Lower leg skin (tissue), 4 donors: ENCODE measurements at regions not wholly inside any gene's neighbourhood (a gene's known extent, or its start where the extent isn't known, plus 50 kb on each side); places are given as distances from the start of the nearest gene placed in this dataset.
"Not testable (repeated sequence)": the region's sequence is repeated elsewhere in the genome, so short reads cannot be mapped to it uniquely, and the experiment has no call there.

Experiments
- DNase-seq, 2 donors: peaks; one replicate each; pipeline ENCODE4 v3.0.0-alpha.2; 2019; ENCODE audit warnings: low spot score in 2 of 2
- H3K4me3 ChIP-seq: fragments of 200-600 bp; sonication (generic); 2 replicates; pipeline ENCODE4 v1.5.1; 2017; ENCODE audit warnings: mild to moderate bottlenecking, low read depth; ENCODE audit not compliant: poor library complexity, severe bottlenecking
- POLR2A ChIP-seq, 2 donors: fragments of 450-650 bp; IDR thresholded peaks; one replicate each; pipeline ENCODE4 v1.6.1; 2016 to 2017; ENCODE audit warnings: antibody characterized with exemption in 2 of 2, mild to moderate bottlenecking in 1 of 2, moderate library complexity in 1 of 2
- WGBS, 2 donors: methylation state at CpG; one replicate each; pipeline ENCODE4 v1.1.5; 2018; 5-methylcytosine and 5-hydroxymethylcytosine counted together
- intact Hi-C: fragments of 100-400 bp; cut with DNase I; formaldehyde crosslinking; loops from one replicate; pipeline ENCODE4 v1.15.0; 2023; ENCODE audit warnings: low total_unique reads
- TF ChIP-seq, protein P1 (sequence below), 3 donors: fragments of 450-650 bp; IDR thresholded peaks; one replicate each; pipeline ENCODE4 v1.5.1; 2016; ENCODE audit warnings: antibody characterized with exemption in 3 of 3, mild to moderate bottlenecking in 3 of 3, moderate library complexity in 2 of 3

DNA sequence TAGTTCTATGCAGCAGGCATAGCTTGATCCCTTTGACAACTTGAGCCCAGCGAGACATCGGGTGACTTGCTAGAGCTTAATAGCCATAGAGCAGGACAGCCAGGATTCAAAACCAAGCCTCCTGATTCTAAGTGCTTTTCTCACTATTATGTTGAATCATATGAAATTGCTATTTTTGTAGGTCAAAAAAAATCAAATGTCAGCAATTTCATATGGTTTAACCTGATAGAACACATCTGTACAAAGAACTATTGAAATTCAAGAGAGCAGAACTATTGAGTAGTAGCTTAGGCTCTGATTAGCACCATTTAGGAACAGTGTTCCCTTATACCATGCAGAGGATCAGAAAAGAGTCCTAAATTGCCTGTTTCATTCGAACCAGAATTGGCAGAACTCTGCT is 132.0 kb downstream of the EMP1 start:
- intact Hi-C loops = no loop called here
- no peak for DNase-seq
- TF ChIP-seq, protein P1, sequence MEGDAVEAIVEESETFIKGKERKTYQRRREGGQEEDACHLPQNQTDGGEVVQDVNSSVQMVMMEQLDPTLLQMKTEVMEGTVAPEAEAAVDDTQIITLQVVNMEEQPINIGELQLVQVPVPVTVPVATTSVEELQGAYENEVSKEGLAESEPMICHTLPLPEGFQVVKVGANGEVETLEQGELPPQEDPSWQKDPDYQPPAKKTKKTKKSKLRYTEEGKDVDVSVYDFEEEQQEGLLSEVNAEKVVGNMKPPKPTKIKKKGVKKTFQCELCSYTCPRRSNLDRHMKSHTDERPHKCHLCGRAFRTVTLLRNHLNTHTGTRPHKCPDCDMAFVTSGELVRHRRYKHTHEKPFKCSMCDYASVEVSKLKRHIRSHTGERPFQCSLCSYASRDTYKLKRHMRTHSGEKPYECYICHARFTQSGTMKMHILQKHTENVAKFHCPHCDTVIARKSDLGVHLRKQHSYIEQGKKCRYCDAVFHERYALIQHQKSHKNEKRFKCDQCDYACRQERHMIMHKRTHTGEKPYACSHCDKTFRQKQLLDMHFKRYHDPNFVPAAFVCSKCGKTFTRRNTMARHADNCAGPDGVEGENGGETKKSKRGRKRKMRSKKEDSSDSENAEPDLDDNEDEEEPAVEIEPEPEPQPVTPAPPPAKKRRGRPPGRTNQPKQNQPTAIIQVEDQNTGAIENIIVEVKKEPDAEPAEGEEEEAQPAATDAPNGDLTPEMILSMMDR (IDR thresholded peaks at IDR 0.05) = no peak
- TF ChIP-seq POLR2A (IDR thresholded peaks at IDR 0.05) = no peak
- H3K4me3 ChIP-seq = no peak overlapping the region
- WGBS, 2 donors = 80 to 83% methylated on average over 3 of the region's 3 CpGs

DNA sequence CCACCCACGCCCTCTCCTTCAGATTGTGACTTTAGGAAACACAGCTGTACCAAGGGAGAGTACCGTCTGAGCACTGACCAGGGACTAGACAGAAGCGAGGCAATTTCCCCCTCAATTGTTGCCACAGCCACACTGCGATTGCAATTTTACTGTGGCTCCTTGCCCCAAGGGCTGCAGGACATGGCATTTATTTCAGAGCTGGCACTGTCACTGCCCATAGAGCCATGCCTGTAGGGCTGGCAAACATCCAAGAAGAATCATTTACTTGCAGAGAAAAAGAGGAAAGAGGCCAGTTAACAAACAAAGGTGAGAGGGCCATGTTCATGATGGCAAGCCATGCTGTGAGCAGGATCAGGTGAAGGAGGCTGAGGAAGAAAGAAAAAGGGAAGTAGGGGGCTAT is 129.6 kb downstream of the EMP1 start:
- 64 to 76% methylated on average over 4 of the region's 4 CpGs for WGBS, 2 donors

DNA sequence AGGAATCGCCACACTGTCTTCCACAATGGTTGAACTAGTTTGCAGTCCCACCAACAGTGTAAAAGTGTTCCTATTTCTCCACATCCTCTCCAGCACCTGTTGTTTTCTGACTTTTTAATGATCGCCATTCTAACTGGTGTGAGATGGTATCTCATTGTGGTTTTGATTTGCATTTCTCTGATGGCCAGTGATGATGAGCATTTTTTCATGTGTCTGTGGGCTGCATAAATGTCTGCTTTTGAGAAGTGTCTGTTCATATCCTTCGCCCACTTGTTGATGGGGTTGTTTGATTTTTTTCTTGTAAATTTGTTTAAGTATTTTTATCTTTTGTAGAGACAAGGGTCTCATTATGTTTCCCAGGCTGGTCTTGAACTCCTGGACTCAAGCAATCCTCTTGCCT is 128.5 kb downstream of the EMP1 start:
- H3K4me3 ChIP-seq, DNase-seq, intact Hi-C loops: not testable (repeated sequence)
- 85 to 94% methylated on average over 3 of the region's 3 CpGs for WGBS, 2 donors

More for the DNA sequence above, 129.6 kb downstream of the EMP1 start:
- intact Hi-C loops = no loop called here
- no peak overlapping the region for H3K4me3 ChIP-seq
- DNase-seq = no peak
- TF ChIP-seq, protein P1 (IDR thresholded peaks at IDR 0.05) = no peak
- TF ChIP-seq POLR2A (IDR thresholded peaks at IDR 0.05) = no peak

DNA sequence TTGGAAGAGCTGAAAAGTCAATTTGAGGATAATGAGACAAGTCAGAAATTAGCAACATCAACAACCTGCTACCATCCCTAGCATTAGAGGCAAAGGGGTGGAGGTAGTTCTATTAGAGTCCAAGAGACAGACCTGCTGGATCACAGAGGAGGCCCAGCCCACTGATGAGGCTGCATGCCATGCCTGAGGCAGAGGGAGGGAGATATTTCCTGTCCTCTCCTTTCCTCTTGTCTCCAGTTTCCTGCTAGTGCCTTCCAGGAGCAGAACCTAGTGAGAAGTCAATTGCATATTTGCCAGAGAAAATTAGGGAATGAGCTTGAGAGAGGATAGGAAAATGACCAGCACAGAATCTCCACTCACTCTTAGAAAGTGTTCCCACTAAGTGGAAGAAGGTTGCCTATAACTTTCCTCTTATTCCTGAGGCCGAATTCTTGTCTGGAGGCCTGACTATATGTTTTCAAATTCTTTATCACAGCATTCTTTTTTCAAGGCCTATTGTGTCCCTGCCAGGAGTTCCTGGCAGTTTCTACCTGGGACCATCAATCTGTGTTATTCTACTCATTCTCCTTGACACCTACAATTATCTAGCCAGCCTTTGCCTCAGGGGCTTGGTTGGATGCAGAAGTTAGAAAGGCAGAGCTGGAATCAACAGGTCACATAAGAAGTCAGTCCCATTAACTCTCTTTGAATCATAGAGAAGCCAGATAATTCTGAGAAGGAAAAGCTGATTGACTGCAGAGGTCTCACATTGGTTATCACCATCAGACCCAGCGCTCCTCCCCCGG is 121.9 kb downstream of the EMP1 start:
- H3K4me3 ChIP-seq = no peak overlapping the region
- no peak for TF ChIP-seq POLR2A (IDR thresholded peaks at IDR 0.05)
- TF ChIP-seq, protein P1 (IDR thresholded peaks at IDR 0.05) = no peak
- 63 to 70% methylated on average over 3 of the region's 3 CpGs for WGBS, 2 donors
- no peak for DNase-seq
- intact Hi-C loops = no loop called here

DNA sequence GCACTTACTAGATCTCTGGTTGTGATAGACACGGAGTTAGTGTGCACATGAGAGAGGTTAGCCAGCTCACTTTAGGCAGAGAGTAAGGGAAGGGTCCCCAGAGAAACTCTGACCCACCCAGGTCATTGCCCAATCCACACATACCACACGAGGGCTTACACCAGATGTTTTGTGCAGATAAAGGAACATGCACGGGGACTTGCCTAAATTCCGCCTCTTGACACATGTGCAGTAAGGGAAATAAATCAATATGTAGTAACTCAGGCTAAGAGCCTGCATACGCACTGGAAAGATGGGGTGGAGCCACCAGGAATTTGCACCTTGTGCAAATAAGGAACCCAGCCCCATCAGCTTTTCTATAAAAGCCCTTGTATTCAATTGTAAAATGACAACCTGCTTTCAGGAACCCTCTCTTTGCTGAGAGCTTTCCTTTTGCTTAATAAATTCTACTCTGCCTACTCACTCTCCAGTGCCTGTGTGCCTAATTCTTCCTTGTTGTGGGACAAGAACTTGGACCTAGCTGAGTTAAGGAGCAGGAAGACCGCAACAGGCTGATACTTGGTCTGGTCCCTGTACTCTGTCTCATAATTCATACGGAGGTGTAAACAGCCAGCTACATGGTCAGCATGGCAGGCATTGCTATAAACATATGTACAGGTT is 120.2 kb downstream of the EMP1 start:
- TF ChIP-seq, protein P1 (IDR thresholded peaks at IDR 0.05) = no peak
- no peak for DNase-seq
- no peak overlapping the region for H3K4me3 ChIP-seq
- 54 to 60% methylated on average over 7 of the region's 7 CpGs for WGBS, 2 donors
- intact Hi-C loops = no loop called here

DNA sequence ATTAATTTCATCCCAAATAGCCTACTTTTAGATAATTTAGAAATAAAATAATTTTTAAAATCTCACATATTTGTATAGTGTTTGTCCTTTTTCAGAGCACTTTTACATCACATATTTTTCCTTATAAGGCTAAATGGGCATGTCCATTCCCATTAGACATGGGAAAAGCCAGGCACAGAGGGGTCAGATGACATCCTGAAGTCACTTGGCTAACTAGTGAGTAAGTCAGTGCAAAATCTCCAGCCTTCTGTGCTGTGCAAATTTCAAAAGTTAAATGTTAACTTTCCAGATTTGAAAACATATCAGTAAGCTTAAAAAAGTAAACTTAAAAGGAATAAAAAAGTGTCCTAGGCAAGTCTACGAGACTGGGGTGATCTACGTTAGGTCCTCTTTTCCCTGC is 117.4 kb downstream of the EMP1 start:
- no peak overlapping the region for H3K4me3 ChIP-seq
- 80 to 89% methylated on average over 2 of the region's 2 CpGs for WGBS, 2 donors
- intact Hi-C loops = no loop called here
- TF ChIP-seq, protein P1 (IDR thresholded peaks at IDR 0.05) = no peak
- TF ChIP-seq POLR2A (IDR thresholded peaks at IDR 0.05) = no peak
- no peak for DNase-seq
